GM19467 (cell line): ENCODE measurements at regions not wholly inside any gene's neighbourhood (a gene's known extent, or its start where the extent isn't known, plus 50 kb on each side); places are given as distances from the start of the nearest gene placed in this dataset.
A peak's percentile ranks its signal among the peaks of the same experiment; 100 is the strongest.

ENCODE experiments used
- ATAC-seq: cut with Tn5 transposase; IDR thresholded peaks from one replicate; pipeline ENCODE4 v1.9.1; 2021; ENCODE audit warnings: mild to moderate bottlenecking, moderate library complexity; ENCODE audit not compliant: unreplicated experiment

GRCh38 chrX:110863883-110864282, 68.3 kb upstream of the CHRDL1 start:
- ATAC-seq = no peak

- ATAC-seq = no peak
Observed at GRCh38 chrX:110858565-110858964, 62.9 kb upstream of the CHRDL1 start.

DNA sequence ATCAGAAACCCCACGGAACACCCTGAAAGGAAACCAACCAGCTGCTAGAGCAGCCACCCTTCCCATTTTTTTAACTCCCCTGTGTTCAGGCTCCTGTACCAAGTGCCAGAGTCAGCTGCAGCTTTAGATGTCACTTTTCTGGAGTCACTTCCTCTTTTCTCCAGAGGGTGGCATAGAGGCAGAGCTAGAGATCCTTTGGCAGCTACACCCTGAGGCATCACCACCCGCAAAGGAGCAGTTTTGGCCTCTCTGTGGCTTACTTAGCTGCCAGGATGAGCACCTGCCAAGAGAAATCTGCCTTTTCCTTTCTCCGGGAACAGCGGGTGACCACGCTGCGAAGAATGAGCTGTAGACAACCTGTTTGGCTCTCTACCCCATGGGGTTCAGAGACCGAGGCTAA, 58.0 kb upstream of the CHRDL1 start:
- no peak for ATAC-seq

DNA sequence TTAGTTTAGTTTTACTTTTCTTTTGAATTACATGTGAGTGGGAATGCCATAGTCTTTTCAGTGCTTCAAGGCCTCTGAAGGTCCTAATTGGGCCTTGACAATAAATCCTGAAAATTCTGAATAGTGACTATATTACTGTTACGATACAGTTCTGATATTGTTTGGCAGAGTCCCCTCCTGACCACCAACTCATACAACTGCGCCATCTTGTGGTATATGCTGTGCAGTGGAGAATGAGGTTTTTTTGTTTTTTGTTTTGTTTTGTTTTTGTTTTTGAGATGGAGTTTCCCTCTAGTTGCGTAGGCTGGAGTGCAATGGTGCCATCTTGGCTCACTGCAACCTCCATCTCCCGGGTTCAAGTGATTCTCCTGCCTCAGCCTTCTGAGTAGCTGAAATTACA, 56.6 kb upstream of the CHRDL1 start:
- ATAC-seq = no peak

- no peak for ATAC-seq
Observed at GRCh38 chrX:110851780-110852179, 56.2 kb upstream of the CHRDL1 start.

DNA sequence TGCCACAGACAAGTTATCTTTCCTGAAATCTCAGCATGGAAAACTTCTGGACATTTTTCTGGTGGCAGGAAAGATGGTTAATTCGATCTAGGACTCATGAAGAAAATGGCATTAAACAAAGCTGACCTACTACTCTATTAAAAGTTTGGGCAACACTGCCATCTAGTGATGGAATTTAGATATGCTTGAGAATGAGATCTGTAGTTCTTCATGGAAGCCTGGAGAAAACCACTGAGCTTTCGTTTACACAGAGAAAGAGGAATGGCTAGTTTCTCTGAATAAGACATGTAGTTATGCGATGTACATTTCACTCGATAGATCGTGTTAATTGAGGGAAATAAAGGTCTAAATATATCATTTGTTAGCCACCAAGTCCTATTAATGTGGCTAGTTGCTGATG, 51.7 kb upstream of the CHRDL1 start:
- peak; percentile 75 for ATAC-seq

DNA sequence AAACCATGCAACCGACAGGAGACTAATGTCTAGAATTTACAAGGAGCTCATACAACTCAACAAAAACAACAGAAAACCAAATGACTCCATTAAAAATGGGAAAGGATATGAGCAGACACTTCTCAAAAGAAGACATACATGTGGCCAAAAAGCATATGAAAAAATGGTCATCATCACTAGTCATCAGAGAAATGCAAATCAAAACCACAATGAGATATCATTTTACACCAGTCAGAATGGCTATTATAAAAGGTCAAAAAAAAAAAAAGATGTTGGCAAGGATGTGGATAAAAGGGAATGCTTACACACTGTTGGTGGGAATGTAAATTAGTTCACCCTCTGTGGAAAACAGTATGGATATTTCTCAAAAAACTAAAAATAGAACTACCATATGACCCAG, 50.5 kb upstream of the CHRDL1 start:
- no peak for ATAC-seq
